ENCODE measurements at regions not wholly inside any gene's neighbourhood (a gene's known extent, or its start where the extent isn't known, plus 50 kb on each side); places are given as distances from the start of the nearest gene placed in this dataset.
"Not testable (repeated sequence)": the region's sequence is repeated elsewhere in the genome, so short reads cannot be mapped to it uniquely, and the experiment has no call there.

GRCh38 chr2:43157506-43158246, 68.7 kb downstream of the ZFP36L2 start:
- peak overlapping the region; percentile 100 for H3K27ac Mint-ChIP-seq
- no peak for ATAC-seq (replicated peaks)
- no peaks in the 10 kb centered on the region for H3K27me3 Mint-ChIP-seq
- H3K4me1 Mint-ChIP-seq: peaks cover 43% of the 10 kb centered on the region
- peak overlapping the region; percentile 94 for H3K4me3 Mint-ChIP-seq
- peaks cover 10% of the 10 kb centered on the region for H3K36me3 Mint-ChIP-seq (ENCODE audit: low read depth)
- no peaks in the 10 kb centered on the region for H3K9me3 Mint-ChIP-seq

GRCh38 chr2:43155851-43156411, 70.5 kb downstream of the ZFP36L2 start:
- Mint-ChIP-seq H3K4me1 (peaks cover 40% of the 10 kb centered on the region), H3K27ac (peak overlapping the region; percentile 71), H3K27me3 (no peaks in the 10 kb centered on the region)

GRCh38 chr2:43154685-43155084, 71.7 kb downstream of the ZFP36L2 start:
- peaks cover 40% of the 10 kb centered on the region for H3K4me1 Mint-ChIP-seq
- no peaks in the 10 kb centered on the region for H3K9me3 Mint-ChIP-seq

More at GRCh38 chr2:43155851-43156411, 70.5 kb downstream of the ZFP36L2 start:
- Mint-ChIP-seq H3K36me3 (ENCODE audit: low read depth) (peaks cover 10% of the 10 kb centered on the region), H3K9me3 (no peaks in the 10 kb centered on the region), H3K4me3 (peak overlapping the region; percentile 32)
- ATAC-seq (replicated peaks): no peak

GRCh38 chr2:43152741-43153647, 73.4 kb downstream of the ZFP36L2 start:
- H3K9me3 Mint-ChIP-seq: no peaks in the 10 kb centered on the region
- peaks cover 33% of the 10 kb centered on the region for H3K4me1 Mint-ChIP-seq
- no peaks in the 10 kb centered on the region for H3K36me3 Mint-ChIP-seq (ENCODE audit: low read depth)
- H3K4me3 Mint-ChIP-seq: no peak overlapping the region
- H3K27me3 Mint-ChIP-seq: no peaks in the 10 kb centered on the region
- ATAC-seq (replicated peaks): no peak
- no peak overlapping the region for H3K27ac Mint-ChIP-seq

More at GRCh38 chr2:43154685-43155084, 71.7 kb downstream of the ZFP36L2 start:
- peak overlapping the region; percentile 32 for H3K4me3 Mint-ChIP-seq
- no peaks in the 10 kb centered on the region for H3K27me3 Mint-ChIP-seq
- no peak for ATAC-seq (replicated peaks)
- H3K36me3 Mint-ChIP-seq (ENCODE audit: low read depth): peaks cover 10% of the 10 kb centered on the region
- peak overlapping the region; percentile 11 for H3K27ac Mint-ChIP-seq

GRCh38 chr2:43152186-43152585, 74.2 kb downstream of the ZFP36L2 start:
- Mint-ChIP-seq H3K4me1 (peaks cover 32% of the 10 kb centered on the region), H3K27ac (no peak overlapping the region), H3K9me3 (no peaks in the 10 kb centered on the region), H3K36me3 (ENCODE audit: low read depth) (no peaks in the 10 kb centered on the region), H3K4me3 (no peak overlapping the region), H3K27me3 (no peaks in the 10 kb centered on the region)
- no peak for ATAC-seq (replicated peaks)

GRCh38 chr2:43149482-43150107, 76.8 kb downstream of the ZFP36L2 start:
- Mint-ChIP-seq H3K27me3 (no peaks in the 10 kb centered on the region), H3K9me3 (no peaks in the 10 kb centered on the region), H3K4me3 (peak overlapping the region; percentile 74), H3K4me1 (peaks cover 29% of the 10 kb centered on the region), H3K27ac (peak overlapping the region; percentile 69), H3K36me3 (ENCODE audit: low read depth) (no peaks in the 10 kb centered on the region)
- peak; percentile 98 for ATAC-seq (replicated peaks)

- Mint-ChIP-seq H3K4me1 (peaks cover 17% of the 10 kb centered on the region), H3K27me3 (no peaks in the 10 kb centered on the region), H3K4me3 (no peak overlapping the region), H3K36me3 (ENCODE audit: low read depth) (no peaks in the 10 kb centered on the region), H3K27ac (no peak overlapping the region), H3K9me3 (no peaks in the 10 kb centered on the region)
- ATAC-seq (replicated peaks): no peak
Observed at GRCh38 chr2:43146083-43146482, 80.3 kb downstream of the ZFP36L2 start.

GRCh38 chr2:43144263-43144662, 82.1 kb downstream of the ZFP36L2 start:
- Mint-ChIP-seq H3K4me3 (no peak overlapping the region), H3K9me3 (no peaks in the 10 kb centered on the region), H3K27ac (no peak overlapping the region), H3K36me3 (ENCODE audit: low read depth) (peaks cover 9% of the 10 kb centered on the region), H3K4me1 (peaks cover 19% of the 10 kb centered on the region), H3K27me3 (no peaks in the 10 kb centered on the region)
- ATAC-seq (replicated peaks): no peak

- no peaks in the 10 kb centered on the region for H3K27me3 Mint-ChIP-seq
- no peak overlapping the region for H3K4me3 Mint-ChIP-seq
- peaks cover 10% of the 10 kb centered on the region for H3K36me3 Mint-ChIP-seq (ENCODE audit: low read depth)
- no peak for ATAC-seq (replicated peaks)
- no peak overlapping the region for H3K27ac Mint-ChIP-seq
- no peaks in the 10 kb centered on the region for H3K9me3 Mint-ChIP-seq
- peaks cover 21% of the 10 kb centered on the region for H3K4me1 Mint-ChIP-seq
Observed at GRCh38 chr2:43143756-43144155, 82.7 kb downstream of the ZFP36L2 start.

GRCh38 chr2:43142921-43143438, 83.4 kb downstream of the ZFP36L2 start:
- Mint-ChIP-seq H3K27ac (peak overlapping the region; percentile 75), H3K9me3 (no peaks in the 10 kb centered on the region), H3K4me3 (peak overlapping the region; percentile 83), H3K36me3 (ENCODE audit: low read depth) (peaks cover 14% of the 10 kb centered on the region), H3K4me1 (peaks cover 26% of the 10 kb centered on the region), H3K27me3 (no peaks in the 10 kb centered on the region)
- peak; percentile 70 for ATAC-seq (replicated peaks)

GRCh38 chr2:43141636-43142151, 84.7 kb downstream of the ZFP36L2 start:
- not testable (repeated sequence) for ATAC-seq (replicated peaks); H3K9me3 Mint-ChIP-seq; H3K27me3 Mint-ChIP-seq
- peak overlapping the region; percentile 75 for H3K27ac Mint-ChIP-seq
- H3K4me3 Mint-ChIP-seq: peak overlapping the region; percentile 83
- peaks cover 26% of the 10 kb centered on the region for H3K36me3 Mint-ChIP-seq (ENCODE audit: low read depth)
- H3K4me1 Mint-ChIP-seq: peaks cover 39% of the 10 kb centered on the region

- peak overlapping the region; percentile 83 for H3K4me3 Mint-ChIP-seq
- H3K4me1 Mint-ChIP-seq: peaks cover 43% of the 10 kb centered on the region
- ATAC-seq (replicated peaks): peak; percentile 75
- peak overlapping the region; percentile 90 for H3K27ac Mint-ChIP-seq
- no peaks in the 10 kb centered on the region for H3K9me3 Mint-ChIP-seq
- H3K36me3 Mint-ChIP-seq (ENCODE audit: low read depth): peaks cover 41% of the 10 kb centered on the region
- no peaks in the 10 kb centered on the region for H3K27me3 Mint-ChIP-seq
Observed at GRCh38 chr2:43139996-43140621, 86.3 kb downstream of the ZFP36L2 start.

- H3K4me3 Mint-ChIP-seq: peak overlapping the region; percentile 83
- no peaks in the 10 kb centered on the region for H3K9me3 Mint-ChIP-seq
- no peaks in the 10 kb centered on the region for H3K27me3 Mint-ChIP-seq
- H3K27ac Mint-ChIP-seq: peak overlapping the region; percentile 90
- no peak for ATAC-seq (replicated peaks)
- peaks cover 43% of the 10 kb centered on the region for H3K4me1 Mint-ChIP-seq
- H3K36me3 Mint-ChIP-seq (ENCODE audit: low read depth): peaks cover 41% of the 10 kb centered on the region
Observed at GRCh38 chr2:43139501-43139900, 86.9 kb downstream of the ZFP36L2 start.

All from activated T-helper 17 cell treated with anti-CD3 and anti-CD28 coated beads, Interleukin-2, amount 50 U/mL, for 72 hours (primary cell).